ENCODE measurements at regions not wholly inside any gene's neighbourhood (a gene's known extent, or its start where the extent isn't known, plus 50 kb on each side); places are given as distances from the start of the nearest gene placed in this dataset.

DNA sequence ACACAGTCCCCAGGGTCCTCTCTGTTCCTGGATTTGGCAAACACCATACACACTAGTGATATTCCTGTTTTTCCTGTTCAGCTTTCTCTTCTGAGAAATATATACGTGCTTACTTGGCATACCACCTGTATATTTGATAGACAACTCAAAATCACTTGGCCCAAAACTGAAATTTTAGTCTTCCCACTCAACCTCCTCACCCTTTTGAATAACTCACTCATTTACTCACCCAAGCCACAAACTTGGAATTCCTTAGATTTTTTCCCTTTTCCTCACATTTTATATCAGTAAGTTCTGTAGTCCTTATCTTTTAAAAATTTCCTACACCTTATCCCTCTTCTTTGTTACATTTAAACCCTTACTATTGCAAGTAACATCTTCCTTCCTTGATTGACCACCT, 143.4 kb downstream of the PPP1R3A start (continued):
- TF ChIP-seq, protein P1, sequence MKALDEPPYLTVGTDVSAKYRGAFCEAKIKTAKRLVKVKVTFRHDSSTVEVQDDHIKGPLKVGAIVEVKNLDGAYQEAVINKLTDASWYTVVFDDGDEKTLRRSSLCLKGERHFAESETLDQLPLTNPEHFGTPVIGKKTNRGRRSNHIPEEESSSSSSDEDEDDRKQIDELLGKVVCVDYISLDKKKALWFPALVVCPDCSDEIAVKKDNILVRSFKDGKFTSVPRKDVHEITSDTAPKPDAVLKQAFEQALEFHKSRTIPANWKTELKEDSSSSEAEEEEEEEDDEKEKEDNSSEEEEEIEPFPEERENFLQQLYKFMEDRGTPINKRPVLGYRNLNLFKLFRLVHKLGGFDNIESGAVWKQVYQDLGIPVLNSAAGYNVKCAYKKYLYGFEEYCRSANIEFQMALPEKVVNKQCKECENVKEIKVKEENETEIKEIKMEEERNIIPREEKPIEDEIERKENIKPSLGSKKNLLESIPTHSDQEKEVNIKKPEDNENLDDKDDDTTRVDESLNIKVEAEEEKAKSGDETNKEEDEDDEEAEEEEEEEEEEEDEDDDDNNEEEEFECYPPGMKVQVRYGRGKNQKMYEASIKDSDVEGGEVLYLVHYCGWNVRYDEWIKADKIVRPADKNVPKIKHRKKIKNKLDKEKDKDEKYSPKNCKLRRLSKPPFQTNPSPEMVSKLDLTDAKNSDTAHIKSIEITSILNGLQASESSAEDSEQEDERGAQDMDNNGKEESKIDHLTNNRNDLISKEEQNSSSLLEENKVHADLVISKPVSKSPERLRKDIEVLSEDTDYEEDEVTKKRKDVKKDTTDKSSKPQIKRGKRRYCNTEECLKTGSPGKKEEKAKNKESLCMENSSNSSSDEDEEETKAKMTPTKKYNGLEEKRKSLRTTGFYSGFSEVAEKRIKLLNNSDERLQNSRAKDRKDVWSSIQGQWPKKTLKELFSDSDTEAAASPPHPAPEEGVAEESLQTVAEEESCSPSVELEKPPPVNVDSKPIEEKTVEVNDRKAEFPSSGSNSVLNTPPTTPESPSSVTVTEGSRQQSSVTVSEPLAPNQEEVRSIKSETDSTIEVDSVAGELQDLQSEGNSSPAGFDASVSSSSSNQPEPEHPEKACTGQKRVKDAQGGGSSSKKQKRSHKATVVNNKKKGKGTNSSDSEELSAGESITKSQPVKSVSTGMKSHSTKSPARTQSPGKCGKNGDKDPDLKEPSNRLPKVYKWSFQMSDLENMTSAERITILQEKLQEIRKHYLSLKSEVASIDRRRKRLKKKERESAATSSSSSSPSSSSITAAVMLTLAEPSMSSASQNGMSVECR (CRISPR knock-in tag; IDR thresholded peaks at IDR 0.05; ENCODE audit: borderline replicate concordance), result no peak

DNA sequence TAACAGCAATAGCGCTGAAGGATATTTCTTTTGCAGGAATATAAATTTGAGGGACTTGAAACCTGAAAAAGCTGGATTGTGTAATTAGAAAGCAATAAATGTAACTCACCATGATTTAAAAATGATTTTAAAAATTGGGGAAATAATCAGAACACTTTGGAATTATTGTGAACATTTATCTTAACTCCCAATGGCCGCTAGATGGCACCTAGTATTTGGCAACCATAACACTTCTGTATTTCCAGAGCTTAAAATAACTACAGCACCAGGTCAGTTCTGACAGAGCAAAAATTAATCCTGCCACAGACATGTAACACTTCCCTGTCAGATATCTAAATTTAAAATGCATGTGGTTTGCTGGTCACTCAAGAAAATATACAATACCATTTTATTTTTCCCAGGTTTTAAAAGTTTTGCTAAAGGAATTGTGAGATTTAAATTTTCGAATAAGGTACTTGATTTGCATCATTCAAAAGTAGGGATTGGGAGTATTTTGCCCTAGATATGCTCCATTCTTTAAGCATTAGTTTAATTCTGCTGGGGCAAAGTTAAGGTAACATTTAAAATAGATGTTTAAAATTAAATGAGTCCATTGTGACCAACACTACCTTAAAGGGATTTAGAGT, 144.5 kb downstream of the PPP1R3A start:
- TF ChIP-seq, protein P2, sequence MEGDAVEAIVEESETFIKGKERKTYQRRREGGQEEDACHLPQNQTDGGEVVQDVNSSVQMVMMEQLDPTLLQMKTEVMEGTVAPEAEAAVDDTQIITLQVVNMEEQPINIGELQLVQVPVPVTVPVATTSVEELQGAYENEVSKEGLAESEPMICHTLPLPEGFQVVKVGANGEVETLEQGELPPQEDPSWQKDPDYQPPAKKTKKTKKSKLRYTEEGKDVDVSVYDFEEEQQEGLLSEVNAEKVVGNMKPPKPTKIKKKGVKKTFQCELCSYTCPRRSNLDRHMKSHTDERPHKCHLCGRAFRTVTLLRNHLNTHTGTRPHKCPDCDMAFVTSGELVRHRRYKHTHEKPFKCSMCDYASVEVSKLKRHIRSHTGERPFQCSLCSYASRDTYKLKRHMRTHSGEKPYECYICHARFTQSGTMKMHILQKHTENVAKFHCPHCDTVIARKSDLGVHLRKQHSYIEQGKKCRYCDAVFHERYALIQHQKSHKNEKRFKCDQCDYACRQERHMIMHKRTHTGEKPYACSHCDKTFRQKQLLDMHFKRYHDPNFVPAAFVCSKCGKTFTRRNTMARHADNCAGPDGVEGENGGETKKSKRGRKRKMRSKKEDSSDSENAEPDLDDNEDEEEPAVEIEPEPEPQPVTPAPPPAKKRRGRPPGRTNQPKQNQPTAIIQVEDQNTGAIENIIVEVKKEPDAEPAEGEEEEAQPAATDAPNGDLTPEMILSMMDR (IDR thresholded peaks at IDR 0.05), result peak; percentile 18; the same call in 1 of the 2 replicates
- TF ChIP-seq NR1H2 (CRISPR knock-in tag; IDR thresholded peaks at IDR 0.05), result no peak
- DNase-seq (ENCODE audit: low spot score), result no peak

DNA sequence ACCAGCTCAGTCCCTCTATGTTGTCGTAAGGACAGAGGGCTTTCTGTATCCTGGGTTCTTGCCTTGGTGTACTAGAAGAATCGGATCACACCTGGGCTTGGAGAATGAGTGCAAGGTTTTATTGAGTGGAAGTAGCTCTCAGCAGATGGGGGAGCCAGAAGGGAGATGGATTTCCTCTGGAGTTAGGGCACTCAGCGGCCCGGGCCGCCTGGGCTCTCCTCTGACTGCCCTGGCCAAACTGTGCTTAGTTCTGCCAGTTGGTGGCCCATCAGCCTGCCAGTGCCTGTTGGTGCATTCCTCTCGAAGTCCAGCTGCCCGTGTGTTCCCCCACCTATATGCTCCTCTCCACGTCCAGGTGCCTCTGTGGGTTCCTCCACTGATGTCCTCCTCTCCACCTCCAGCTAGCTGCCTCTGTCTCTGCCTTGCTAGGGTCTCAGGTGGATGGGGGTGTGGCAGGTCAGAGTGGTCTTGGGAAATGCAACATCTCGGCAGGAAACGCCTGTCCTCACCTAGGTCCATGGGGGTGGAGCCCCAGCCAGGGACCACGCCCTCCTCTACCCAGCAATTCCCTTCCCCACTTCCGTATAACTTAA, 148.6 kb downstream of the PPP1R3A start:
- H3K9me3 Mint-ChIP-seq, result no peaks in the 10 kb centered on the region
- no peak overlapping the region for H3K27ac Mint-ChIP-seq
- DNase-seq (ENCODE audit: low spot score) (no peak), ATAC-seq (peak; percentile 32)
- peaks cover 3% of the 10 kb centered on the region; the same call in 1 of the 2 replicates for H3K4me1 Mint-ChIP-seq
- H3K36me3 Mint-ChIP-seq, result no peaks in the 10 kb centered on the region
- POLR2A ChIA-PET, result no interaction called here
- no peaks in the 10 kb centered on the region for H3K27me3 Mint-ChIP-seq (ENCODE audit: low read depth)
- H3K4me3 Mint-ChIP-seq, result no peak overlapping the region
- CTCF ChIA-PET, result no interaction called here
- TF ChIP-seq, protein P3, sequence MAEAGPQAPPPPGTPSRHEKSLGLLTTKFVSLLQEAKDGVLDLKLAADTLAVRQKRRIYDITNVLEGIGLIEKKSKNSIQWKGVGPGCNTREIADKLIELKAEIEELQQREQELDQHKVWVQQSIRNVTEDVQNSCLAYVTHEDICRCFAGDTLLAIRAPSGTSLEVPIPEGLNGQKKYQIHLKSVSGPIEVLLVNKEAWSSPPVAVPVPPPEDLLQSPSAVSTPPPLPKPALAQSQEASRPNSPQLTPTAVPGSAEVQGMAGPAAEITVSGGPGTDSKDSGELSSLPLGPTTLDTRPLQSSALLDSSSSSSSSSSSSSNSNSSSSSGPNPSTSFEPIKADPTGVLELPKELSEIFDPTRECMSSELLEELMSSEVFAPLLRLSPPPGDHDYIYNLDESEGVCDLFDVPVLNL (CRISPR knock-in tag; IDR thresholded peaks at IDR 0.05; ENCODE audit: borderline replicate concordance, low read depth), result no peak
- TF ChIP-seq HMGA2 (CRISPR knock-in tag; IDR thresholded peaks at IDR 0.05) (no peak), TEAD1 (CRISPR knock-in tag; IDR thresholded peaks at IDR 0.05) (no peak), NR3C1 (CRISPR knock-in tag; conservative IDR thresholded peaks at IDR 0.05; ENCODE audit: low read depth) (no peak), ZNF671 (CRISPR knock-in tag; IDR thresholded peaks at IDR 0.05) (no peak), OVOL2 (CRISPR knock-in tag; IDR thresholded peaks at IDR 0.05; ENCODE audit: borderline replicate concordance) (no peak), FOXJ3 (CRISPR knock-in tag; IDR thresholded peaks at IDR 0.05; ENCODE audit: borderline replicate concordance) (no peak)
- TF ChIP-seq, protein P4, sequence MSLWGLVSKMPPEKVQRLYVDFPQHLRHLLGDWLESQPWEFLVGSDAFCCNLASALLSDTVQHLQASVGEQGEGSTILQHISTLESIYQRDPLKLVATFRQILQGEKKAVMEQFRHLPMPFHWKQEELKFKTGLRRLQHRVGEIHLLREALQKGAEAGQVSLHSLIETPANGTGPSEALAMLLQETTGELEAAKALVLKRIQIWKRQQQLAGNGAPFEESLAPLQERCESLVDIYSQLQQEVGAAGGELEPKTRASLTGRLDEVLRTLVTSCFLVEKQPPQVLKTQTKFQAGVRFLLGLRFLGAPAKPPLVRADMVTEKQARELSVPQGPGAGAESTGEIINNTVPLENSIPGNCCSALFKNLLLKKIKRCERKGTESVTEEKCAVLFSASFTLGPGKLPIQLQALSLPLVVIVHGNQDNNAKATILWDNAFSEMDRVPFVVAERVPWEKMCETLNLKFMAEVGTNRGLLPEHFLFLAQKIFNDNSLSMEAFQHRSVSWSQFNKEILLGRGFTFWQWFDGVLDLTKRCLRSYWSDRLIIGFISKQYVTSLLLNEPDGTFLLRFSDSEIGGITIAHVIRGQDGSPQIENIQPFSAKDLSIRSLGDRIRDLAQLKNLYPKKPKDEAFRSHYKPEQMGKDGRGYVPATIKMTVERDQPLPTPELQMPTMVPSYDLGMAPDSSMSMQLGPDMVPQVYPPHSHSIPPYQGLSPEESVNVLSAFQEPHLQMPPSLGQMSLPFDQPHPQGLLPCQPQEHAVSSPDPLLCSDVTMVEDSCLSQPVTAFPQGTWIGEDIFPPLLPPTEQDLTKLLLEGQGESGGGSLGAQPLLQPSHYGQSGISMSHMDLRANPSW (CRISPR knock-in tag; conservative IDR thresholded peaks at IDR 0.05; ENCODE audit: low read depth), result no peak
- TF ChIP-seq, protein P5, sequence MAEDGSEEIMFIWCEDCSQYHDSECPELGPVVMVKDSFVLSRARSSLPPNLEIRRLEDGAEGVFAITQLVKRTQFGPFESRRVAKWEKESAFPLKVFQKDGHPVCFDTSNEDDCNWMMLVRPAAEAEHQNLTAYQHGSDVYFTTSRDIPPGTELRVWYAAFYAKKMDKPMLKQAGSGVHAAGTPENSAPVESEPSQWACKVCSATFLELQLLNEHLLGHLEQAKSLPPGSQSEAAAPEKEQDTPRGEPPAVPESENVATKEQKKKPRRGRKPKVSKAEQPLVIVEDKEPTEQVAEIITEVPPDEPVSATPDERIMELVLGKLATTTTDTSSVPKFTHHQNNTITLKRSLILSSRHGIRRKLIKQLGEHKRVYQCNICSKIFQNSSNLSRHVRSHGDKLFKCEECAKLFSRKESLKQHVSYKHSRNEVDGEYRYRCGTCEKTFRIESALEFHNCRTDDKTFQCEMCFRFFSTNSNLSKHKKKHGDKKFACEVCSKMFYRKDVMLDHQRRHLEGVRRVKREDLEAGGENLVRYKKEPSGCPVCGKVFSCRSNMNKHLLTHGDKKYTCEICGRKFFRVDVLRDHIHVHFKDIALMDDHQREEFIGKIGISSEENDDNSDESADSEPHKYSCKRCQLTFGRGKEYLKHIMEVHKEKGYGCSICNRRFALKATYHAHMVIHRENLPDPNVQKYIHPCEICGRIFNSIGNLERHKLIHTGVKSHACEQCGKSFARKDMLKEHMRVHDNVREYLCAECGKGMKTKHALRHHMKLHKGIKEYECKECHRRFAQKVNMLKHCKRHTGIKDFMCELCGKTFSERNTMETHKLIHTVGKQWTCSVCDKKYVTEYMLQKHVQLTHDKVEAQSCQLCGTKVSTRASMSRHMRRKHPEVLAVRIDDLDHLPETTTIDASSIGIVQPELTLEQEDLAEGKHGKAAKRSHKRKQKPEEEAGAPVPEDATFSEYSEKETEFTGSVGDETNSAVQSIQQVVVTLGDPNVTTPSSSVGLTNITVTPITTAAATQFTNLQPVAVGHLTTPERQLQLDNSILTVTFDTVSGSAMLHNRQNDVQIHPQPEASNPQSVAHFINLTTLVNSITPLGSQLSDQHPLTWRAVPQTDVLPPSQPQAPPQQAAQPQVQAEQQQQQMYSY (CRISPR knock-in tag; IDR thresholded peaks at IDR 0.05), result no peak
- TF ChIP-seq, protein P6, sequence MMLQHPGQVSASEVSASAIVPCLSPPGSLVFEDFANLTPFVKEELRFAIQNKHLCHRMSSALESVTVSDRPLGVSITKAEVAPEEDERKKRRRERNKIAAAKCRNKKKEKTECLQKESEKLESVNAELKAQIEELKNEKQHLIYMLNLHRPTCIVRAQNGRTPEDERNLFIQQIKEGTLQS (CRISPR knock-in tag; conservative IDR thresholded peaks at IDR 0.05), result no peak
- TF ChIP-seq, protein P7, sequence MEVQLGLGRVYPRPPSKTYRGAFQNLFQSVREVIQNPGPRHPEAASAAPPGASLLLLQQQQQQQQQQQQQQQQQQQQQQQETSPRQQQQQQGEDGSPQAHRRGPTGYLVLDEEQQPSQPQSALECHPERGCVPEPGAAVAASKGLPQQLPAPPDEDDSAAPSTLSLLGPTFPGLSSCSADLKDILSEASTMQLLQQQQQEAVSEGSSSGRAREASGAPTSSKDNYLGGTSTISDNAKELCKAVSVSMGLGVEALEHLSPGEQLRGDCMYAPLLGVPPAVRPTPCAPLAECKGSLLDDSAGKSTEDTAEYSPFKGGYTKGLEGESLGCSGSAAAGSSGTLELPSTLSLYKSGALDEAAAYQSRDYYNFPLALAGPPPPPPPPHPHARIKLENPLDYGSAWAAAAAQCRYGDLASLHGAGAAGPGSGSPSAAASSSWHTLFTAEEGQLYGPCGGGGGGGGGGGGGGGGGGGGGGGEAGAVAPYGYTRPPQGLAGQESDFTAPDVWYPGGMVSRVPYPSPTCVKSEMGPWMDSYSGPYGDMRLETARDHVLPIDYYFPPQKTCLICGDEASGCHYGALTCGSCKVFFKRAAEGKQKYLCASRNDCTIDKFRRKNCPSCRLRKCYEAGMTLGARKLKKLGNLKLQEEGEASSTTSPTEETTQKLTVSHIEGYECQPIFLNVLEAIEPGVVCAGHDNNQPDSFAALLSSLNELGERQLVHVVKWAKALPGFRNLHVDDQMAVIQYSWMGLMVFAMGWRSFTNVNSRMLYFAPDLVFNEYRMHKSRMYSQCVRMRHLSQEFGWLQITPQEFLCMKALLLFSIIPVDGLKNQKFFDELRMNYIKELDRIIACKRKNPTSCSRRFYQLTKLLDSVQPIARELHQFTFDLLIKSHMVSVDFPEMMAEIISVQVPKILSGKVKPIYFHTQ (CRISPR knock-in tag; IDR thresholded peaks at IDR 0.05), result no peak

More for the DNA sequence above, 144.5 kb downstream of the PPP1R3A start:
- Mint-ChIP-seq H3K36me3 (no peaks in the 10 kb centered on the region), H3K4me3 (no peak overlapping the region), H3K27me3 (ENCODE audit: low read depth) (no peaks in the 10 kb centered on the region), H3K9me3 (no peaks in the 10 kb centered on the region), H3K27ac (no peak overlapping the region), H3K4me1 (peaks cover 3% of the 10 kb centered on the region; the same call in 1 of the 2 replicates)
- ATAC-seq, result peak; percentile 60
- ChIA-PET CTCF (interaction anchor here (0.6 to 1.6 kb wide), 6 partner anchors 8 to 307 kb away, joined by 3 to 14 read pairs (median 5); no protein-coding TSS in a partner anchor), POLR2A (no interaction called here)

All from WTC11 (cell line).